Hippocampal formation (tissue), 2 donors: ENCODE measurements at regions not wholly inside any gene's neighbourhood (a gene's known extent, or its start where the extent isn't known, plus 50 kb on each side); places are given as distances from the start of the nearest gene placed in this dataset.
A peak's percentile ranks its signal among the peaks of the same experiment; 100 is the strongest.
"Not testable (repeated sequence)": the region's sequence is repeated elsewhere in the genome, so short reads cannot be mapped to it uniquely, and the experiment has no call there.

Experiments used
- DNase-seq, 2 donors: peaks; one replicate each; lab custom pipeline; 2025; lab: John Stamatoyannopoulos, UW

DNA sequence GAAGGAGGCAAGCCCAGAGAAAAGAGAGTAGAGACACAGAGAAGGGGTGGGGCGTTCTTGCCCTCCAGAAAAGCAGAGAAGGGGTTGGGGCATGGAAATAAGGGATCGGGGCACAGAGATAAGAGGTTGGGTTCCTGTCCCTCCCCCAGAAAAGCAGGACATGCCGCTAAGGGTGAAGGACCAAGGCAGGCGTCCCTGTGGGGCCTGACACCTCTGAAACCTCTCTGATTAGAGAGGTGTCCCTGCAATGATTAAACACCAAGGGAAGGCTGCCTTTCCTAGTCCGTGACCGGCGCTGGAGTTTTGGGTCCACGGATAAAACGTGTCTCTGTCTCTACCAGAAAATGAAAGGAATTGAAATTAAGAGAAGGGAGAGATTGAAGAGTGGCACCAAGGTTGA is 914.0 kb upstream of the CRIM1 start:
- not testable (repeated sequence) for DNase-seq

DNA sequence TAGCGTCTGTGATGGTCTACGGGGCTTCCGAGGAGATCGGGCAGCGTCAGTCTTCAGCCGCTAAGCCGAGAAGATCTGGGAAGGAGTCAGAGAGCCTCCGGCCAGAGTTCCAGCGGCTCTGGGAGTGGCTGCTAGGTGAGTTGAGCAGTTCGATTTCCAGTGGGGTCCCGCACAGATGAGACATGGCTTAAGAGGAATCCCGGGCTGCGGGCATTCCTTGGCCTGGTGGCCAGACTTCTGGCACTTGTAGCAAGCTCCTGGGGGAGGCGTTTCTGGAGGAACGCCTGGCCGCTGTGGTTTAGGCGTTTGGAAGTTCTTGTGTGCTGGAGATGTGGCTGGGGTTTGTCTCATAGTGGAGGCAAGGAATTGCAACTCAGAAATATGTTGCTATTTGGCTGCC is 915.3 kb upstream of the CRIM1 start:
- DNase-seq: not testable (repeated sequence)

DNA sequence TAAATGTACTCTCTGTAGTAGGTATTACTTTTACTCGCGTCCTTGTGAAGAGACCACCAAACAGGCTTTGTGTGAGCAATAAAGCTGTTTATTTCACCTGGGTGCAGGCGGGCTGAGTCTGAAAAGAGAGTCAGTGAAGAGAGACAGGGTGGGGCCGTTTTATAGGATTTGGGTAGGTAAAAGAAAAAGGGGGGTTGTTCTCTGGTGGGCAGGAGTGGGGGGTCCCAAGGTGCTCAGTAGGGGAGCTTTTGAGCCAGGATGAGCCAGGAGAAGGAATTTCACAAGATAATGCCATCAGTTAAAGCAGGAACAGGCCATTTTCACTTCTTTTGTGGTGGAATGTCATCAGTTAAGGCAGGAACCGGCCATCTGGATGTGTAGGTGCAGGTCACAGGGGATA is 918.7 kb upstream of the CRIM1 start:
- DNase-seq: not testable (repeated sequence)

DNA sequence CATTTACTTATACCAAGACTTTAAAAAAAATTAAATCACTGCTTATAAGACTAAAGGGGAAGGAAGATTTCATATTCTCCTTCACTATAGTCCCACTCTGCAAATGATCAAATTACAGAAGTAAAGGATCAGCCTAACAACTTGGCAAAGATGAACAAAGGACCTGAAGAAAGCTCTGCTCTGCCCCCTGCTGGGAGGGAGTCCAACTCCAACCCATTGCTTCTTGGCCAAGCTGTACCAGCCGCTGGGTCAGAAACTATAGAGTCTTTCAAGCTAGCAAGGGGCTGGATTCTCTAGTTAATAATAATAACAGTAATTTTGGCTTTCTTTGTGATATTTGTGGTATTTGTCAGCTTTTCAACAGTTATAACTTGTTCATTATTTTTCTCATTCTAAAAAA is 927.0 kb upstream of the CRIM1 start:
- DNase-seq: peak in 1 of 2 donors; percentile 14

DNA sequence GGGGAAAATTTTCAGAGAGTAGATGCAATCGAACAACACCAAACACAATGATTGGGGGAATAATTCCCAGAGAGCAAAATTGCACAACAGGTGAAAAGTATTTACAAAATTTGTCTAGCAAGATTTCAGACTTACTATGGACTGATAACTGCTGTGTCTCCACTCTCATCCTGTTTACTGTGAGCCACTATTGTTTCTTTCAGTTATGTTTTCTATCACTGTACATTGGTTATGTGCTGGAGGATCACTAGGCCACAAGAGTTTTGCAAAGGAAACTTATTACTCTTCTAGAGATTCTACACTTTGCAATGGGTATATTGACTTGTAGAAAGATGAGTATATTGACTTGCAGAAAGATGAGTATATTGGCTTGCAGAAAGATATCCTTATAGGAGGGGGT is 934.1 kb upstream of the CRIM1 start:
- no peak for DNase-seq

DNA sequence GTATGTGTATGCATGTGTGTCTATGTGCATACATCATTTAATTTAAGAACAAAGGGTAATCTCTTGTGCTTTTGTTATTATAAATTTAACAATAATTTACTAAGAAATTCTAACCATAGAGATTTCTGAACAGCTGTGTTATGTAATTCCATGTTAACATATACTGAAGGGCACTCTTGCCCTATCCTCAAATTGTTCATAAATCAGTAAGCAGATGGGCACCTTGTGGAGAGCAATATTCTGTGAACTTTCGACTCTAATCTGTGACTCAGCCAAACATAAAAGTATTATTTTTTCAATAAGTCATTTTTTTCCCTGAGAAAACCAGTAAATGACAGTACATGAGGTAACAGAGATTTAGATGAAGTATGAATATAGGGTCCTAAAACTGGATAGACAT is 938.3 kb upstream of the CRIM1 start:
- DNase-seq: no peak

DNA sequence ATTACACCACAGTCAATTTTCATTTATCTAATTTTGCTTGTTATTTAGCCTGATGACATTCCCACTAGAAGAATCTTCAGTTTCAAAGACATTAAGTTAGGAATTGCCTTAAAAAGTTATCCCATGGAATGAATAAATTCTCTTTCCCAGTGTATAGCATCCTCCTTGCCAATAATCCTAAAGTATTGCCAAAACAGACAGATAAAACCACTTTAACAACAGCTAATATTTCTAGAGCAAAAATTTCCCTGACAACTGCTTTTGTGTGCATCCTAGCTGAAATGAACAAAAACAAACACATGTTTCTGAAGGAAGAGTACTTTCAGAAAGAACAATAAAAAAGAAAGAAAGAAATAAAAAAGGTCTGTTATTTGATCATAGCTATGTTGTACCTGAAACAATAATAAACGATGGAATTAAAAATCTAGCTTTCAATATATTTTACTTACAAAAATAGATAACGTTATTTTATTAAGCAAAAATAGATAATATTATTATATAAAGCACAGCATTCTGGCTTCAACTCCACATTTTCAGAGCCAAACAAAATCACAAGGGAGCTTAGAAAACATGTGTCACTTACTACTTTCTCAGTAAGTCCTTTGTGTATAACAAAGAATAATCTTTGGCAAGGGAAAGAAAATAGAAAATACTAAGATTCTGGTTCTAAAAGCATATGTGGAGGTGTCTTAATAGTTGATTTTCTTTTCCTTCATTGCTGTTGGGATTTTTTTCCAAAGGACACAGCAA is 939.0 kb upstream of the CRIM1 start:
- no peak for DNase-seq

DNA sequence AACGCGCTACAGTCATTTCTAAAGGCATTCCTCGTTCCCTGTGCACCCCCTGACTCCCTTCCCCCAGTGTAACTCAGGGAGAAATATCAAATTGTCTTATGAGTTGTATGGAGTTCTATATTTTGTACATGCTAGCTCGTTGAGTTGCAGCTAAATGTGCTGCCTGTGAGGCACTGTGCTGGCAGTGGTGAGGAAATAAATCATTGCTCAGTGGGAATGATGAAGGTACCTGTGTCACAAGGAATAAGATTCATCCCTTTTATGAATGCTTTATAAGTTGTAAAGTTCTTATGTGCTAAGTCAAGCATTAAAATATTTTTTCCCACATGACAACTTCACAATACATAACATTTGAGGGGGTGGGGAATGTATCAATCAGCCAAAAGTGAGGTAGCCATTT is 939.6 kb upstream of the CRIM1 start:
- DNase-seq: no peak

DNA sequence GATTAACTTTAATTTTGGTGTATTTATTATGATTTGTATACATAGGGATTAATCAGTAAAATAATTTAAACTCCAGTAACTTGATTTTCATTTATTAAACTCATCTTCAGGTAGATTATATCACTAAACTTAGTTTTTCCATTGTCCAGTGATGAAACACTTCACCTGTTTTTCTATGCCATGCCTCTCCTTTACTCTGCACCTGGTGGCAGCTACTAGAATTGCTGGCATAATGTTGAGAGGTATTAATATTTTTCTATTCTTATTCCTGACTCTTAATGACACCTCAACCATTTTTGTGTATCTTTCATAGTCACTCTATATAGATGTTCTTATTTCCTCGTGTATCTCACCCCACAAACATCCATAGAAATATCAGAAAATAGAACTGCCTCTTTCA is 940.3 kb upstream of the CRIM1 start:
- DNase-seq: no peak

DNA sequence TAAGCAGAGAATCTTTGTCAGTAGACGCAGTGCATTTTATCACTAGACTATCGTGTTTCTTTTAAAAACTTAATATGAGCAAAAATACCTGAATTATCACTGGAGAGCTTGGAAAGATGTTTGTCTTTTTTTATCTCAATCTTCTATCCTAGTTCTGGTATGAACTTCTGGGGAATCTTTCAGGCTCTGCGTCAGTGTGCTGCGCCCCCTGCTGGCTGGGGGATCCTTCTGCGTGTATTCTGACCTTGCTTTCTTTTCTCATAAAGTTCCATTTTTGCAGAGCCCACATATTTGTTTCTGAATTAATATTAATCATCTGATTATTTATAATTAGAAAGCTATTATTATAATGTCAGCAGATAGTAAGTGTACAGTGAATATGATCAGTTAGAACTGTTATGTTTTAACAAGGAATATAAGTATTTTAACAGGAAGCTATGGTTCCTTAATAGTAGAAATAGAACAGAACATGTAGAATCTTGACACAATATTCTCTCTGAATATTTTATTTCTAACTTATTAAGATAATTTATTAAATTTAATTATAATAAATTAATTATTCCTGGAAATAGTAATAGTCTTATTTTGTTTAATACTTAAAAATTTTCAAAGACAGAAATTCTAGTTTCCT is 945.0 kb upstream of the CRIM1 start:
- DNase-seq: peak; percentile 43 to 63

DNA sequence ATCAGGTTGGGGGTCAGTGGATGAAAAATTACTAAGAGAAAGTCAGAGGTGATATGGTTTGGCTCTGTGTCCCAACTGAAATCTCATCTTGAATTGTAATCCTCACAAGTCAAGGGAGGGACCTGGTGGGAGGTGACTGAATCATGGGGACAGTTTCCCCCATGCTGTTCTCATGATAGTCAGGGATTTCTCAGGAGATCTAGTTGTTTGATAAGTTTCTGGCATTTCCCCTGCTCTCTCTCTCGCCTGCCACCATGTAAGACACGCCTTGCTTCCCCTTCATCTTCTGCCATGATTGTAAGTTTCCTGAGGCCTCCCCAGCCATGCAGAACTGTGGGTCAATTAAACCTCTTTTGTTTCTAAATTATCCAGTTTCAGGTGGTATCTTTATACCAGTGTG is 945.8 kb upstream of the CRIM1 start:
- no peak for DNase-seq

DNA sequence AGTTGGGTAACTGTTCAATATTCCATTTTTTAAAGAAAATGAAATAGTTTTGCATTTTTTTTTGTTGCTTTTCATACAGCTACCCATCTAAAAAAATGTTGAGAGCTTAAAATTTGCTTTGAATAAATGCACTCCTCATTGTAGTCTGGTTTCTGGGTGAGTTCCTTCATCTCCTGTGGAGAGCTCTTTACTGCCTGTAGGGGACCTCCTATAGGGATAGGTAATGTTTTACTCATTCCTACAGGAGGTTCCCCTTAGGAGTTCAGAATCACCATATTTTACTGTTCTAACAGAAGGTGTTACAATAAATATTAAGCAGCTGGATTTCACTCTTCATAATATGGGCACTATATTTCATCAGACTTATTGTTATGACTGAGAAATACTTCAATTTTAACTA is 947.3 kb upstream of the CRIM1 start:
- DNase-seq: no peak

DNA sequence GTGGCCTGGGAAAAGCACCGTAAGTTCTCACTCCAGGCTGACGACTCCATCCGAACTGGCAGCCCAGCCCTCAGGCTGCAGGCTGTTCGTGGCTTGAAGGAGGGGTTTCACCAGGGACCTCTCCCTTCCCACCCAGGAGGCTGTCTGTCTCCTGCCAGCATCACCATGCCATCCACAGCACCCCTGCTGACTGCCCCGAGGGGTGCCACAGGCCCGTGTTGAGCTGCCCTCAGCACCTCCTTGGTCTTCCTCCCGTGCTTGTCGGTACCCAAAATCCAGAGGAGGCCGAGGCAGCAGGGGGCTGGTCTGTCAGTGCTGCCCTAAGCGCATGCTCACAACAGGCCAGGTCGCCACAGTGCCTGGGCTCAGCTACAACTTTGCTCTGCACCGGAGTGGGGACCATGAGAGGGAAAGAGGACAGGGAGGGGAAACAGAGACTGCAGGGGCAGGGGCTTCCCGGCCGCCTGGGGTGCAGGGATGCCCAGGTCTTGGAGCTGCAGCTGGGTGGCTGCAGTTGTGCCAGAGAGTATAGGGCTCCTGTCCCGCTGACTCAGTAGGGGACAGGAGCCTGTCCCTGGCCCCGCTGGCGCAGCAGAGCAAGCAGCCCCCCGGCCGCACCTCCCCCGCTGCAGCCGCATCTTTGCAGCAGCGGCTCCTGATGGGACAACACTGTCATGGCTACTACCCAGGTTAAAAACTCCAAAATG is 963.7 kb upstream of the CRIM1 start:
- no peak for DNase-seq

DNA sequence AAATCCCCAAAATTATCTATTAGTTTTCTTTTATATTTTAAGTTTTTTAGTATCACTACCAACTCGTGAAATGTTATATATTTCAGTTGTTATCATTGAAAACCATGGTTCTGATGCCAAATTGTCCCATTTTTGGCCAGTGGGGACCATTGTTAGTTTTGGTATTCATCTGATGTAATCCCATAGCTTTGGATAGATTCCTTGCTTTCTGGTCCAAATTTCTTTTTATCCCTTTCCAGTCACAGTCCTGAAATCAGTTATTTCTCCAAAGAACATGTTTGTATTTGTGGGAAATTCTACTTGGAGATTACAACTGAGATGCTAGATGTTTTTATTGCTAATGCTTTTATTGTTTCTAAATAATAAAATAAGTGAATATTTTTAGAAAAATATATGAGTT is 976.8 kb upstream of the CRIM1 start:
- DNase-seq: no peak

DNA sequence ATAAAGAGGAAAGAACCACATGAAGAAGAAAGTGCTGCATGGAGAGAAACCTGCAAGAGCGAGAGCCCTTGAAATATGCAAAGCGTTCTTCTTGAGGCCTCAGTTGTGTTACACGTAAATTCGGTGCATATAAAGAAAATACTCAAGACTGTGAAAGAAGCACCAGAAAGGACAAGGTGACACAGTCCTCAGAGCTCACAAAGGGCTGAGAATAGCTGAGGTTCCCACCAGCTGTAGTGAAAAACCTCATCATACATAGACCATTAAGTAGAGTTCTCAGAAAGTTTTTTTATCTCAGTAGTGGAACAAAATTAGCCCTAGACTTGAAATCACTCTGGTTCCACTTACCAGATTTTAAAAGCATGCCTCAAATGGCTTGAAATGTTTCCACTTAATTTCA is 980.7 kb upstream of the CRIM1 start:
- DNase-seq: no peak

DNA sequence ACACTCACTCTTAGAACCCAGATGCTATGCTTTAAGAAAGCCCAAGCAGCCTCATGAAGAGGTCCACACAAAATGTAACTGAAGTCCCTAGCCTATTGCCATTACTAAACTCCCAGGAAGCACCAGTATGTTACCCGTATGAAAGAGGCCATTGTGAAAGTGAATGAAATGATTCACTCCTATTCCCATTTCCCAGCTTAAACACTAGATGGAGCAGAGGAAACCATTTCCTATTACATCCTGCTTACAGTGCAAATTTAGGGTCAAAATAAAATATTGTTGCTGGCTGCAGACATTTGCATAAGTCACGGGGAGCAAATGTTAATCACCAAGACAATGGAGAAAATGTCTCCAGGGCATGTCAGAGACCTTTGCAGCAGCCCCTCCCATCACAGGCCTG is 989.7 kb upstream of the CRIM1 start:
- no peak for DNase-seq

DNA sequence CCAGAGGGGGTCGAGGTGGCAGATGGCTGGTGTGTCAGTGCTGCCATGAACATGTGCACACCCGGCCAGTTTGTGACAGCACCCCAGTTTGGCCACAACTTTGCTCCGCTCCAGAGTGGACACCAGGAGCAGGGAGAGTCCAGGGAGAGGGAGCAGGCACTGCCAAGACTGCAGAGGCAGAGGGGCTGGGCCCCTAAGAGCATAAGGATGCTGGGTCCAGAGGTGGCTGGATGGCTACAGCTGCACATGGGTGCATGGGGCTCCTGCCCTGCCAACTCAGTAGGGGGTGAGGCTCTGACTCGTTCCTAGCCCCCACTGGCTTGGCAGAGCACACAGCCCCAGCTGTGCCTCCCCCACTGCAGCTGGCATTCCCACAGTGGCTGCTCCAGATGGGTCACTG is 999.2 kb upstream of the CRIM1 start:
- no peak for DNase-seq

DNA sequence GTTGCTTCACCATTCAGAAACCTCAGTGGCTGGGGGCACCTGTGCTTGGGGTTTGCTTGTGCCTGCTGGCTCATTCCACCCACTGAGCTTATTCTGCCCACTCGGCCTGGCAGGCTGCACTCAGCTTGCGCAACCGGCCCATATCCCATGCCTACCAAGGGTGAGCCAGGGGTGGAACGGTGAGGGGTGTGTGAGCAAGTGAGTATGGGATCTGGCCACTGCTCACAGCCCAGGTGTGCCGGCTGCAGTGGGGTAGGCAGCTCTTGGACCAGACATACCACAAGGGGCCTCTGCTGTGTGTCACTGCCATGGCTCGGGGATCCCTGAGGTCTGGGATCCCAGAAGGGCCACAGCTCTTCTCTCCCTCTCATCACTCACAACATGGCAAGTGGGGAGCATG is 1000.5 kb upstream of the CRIM1 start:
- no peak for DNase-seq

DNA sequence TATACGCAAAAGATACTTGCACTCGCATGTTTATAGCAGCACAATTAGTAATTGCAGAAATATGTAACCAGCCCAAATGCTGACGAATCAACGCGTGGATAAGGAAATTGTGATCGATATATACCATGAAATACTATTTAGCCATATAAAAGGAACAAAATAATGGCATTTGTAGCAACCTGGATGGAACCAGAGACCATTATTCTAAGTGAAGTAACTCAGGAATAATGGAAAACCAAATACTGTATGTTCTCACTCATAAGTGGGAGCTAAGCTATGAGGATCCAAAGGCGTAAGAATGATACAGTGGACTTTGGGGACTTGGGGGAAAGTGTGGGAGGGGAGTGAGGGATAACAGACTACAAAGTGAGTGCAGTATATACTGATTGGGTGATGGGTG is 1008.0 kb upstream of the CRIM1 start:
- DNase-seq: no peak

DNA sequence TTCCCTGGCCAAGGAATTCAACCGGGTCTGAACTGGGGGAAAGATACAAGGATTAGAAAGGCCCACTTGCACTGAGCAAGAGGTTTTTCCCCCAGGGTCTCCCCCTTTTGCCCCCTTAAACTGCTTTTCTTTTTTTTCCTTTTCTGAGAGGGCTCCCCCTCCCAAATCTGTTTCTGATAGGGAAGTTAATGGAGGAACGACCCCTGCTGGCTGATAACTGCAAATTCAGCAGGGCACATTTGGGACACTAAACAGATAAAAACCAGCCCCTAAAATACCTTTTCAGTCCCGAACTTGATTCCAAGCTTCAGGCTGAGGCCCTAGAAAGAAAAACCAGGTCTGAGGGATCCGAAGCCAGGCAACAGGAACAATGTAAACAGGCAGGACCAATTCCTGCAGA is 1012.4 kb upstream of the CRIM1 start:
- DNase-seq: no peak

DNA sequence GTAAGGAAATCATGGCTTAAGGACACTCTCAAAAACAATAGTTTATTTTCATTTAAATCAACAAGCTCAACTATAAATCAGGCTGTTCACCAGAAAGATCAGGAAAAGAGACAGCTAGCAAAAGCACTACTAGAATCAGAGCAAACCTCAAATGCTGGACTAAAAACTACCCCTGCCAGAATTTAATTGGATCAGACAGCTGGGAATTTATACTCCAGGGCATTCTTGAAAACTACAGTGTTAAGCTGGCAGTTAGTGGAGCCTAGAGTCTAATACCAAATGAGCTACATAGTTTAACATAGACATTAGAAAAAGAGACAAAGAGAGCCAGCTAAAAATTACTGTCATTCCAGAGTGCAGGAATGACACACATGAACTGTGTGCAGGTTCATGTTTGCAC is 1016.4 kb upstream of the CRIM1 start:
- DNase-seq: no peak

DNA sequence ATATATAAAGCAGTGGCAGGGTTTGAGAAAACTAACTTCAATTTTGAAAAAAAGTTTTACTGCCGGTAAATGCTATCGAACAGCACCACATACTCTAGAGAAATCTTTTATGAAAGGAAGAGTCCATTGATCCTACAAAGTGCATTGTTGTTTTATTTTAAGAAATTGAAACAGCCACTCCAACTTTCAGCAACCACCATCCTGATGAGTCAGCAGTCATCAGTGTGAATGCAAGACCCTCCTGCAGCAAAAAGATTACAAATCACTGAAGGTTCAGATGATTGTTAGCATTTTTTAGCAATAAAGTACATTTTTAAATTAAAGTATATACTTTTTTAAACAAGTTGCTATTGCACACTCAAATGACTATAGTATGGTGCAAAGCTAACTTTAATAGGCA is 1017.7 kb upstream of the CRIM1 start:
- DNase-seq: no peak

DNA sequence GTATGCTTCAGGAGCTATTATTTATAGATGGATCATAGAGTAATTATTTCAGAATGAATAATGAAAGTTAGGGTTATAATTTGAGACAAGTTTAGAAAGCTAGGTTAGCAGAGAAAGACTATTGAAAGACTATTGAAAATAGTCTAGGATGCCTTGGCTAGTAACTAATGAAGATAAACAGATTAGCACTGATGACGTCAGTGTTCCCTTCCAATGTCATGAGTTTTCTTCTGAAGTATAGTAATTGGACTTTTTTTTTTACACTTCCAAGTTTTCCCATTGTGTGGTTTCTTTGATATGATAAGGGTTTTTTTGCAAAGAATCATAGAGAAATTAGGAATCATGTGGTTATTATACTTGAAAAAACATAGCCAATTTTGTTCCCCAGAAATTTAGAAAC is 1041.5 kb upstream of the CRIM1 start:
- no peak for DNase-seq
